GM21515 (cell line): ENCODE measurements at regions not wholly inside any gene's neighbourhood (a gene's known extent, or its start where the extent isn't known, plus 50 kb on each side); places are given as distances from the start of the nearest gene placed in this dataset.
A peak's percentile ranks its signal among the peaks of the same experiment; 100 is the strongest.

ENCODE experiments used
- ATAC-seq: cut with Tn5 transposase; IDR thresholded peaks from one replicate; pipeline ENCODE4 v1.9.1; 2021; ENCODE audit not compliant: unreplicated experiment

GRCh38 chr1:212224102-212224501, 61.1 kb upstream of the PPP2R5A start:
- no peak for ATAC-seq

- no peak for ATAC-seq
These were observed 59.8 kb upstream of the PPP2R5A start for GRCh38 chr1:212225416-212225815.

- no peak for ATAC-seq
These were observed 59.3 kb upstream of the PPP2R5A start for GRCh38 chr1:212225871-212226302.

- ATAC-seq = no peak
These were observed 58.7 kb upstream of the PPP2R5A start for GRCh38 chr1:212226467-212226866.

- ATAC-seq = no peak
These were observed 57.1 kb upstream of the PPP2R5A start for GRCh38 chr1:212228076-212228475.

- no peak for ATAC-seq
These were observed 56.6 kb upstream of the PPP2R5A start for GRCh38 chr1:212228591-212229119.

GRCh38 chr1:212229654-212230053, 55.6 kb upstream of the PPP2R5A start:
- ATAC-seq = no peak

GRCh38 chr1:212230329-212230728, 54.9 kb upstream of the PPP2R5A start:
- no peak for ATAC-seq

GRCh38 chr1:212231372-212231771, 53.8 kb upstream of the PPP2R5A start:
- no peak for ATAC-seq

- ATAC-seq = no peak
These were observed 53.1 kb upstream of the PPP2R5A start for GRCh38 chr1:212232090-212232489.

GRCh38 chr1:212233321-212233720, 51.9 kb upstream of the PPP2R5A start:
- ATAC-seq = no peak

- peak; percentile 60 for ATAC-seq
These were observed 50.5 kb upstream of the PPP2R5A start for GRCh38 chr1:212234431-212235395.
